Caco-2 (cell line): ENCODE measurements at regions not wholly inside any gene's neighbourhood (a gene's known extent, or its start where the extent isn't known, plus 50 kb on each side); places are given as distances from the start of the nearest gene placed in this dataset.

Experiments
- BruUV-seq: library from RNA; stranded (reverse); fragments of 400-500 nt; replicated peaks from 2 replicates; lab custom pipeline; 2021; lab: Mats Ljungman, UMichigan
- CTCF ChIA-PET: fragments of 300-600 bp; sonication (Branson Sonifier 250); formaldehyde crosslinking; loops from one replicate; lab custom pipeline; 2022; ENCODE audit warnings: antibody characterized with exemption; lab: Charles Lee
- POLR2A ChIA-PET: fragments of 300-600 bp; sonication (Branson Sonifier 250); formaldehyde crosslinking; loops from one replicate; lab custom pipeline; 2022; ENCODE audit warnings: antibody characterized with exemption; lab: Charles Lee
- DNase-seq, 2 experiments: peaks; one replicate each; pipeline versions ENCODE4 v3.0.0 to v3.0.0-alpha.2; 2020 to 2022
- H3K27me3 ChIP-seq: replicated peaks from 2 replicates; pipeline ENCODE4 v1.6.0; 2011; ENCODE audit warnings: low read length; ENCODE audit not compliant: control insufficient read depth, insufficient read depth
- H3K36me3 ChIP-seq: 2 replicates; pipeline ENCODE4 v1.5.1; 2011; ENCODE audit warnings: low read length; ENCODE audit not compliant: control insufficient read depth, insufficient read depth
- H3K4me1 ChIP-seq: fragments of 250-450 bp; sonication (Bioruptor Pico); 2 replicates; pipeline ENCODE4 v1.5.1; 2020; ENCODE audit warnings: mild to moderate bottlenecking
- H3K4me3 ChIP-seq: 2 replicates; pipeline ENCODE4 v1.5.1; 2011; ENCODE audit warnings: low read depth, mild to moderate bottlenecking, control low read depth, low read length
- H3K9me3 ChIP-seq: fragments of 250-450 bp; sonication (Bioruptor Pico); 2 replicates; pipeline ENCODE4 v1.5.1; 2020; ENCODE audit warnings: mild to moderate bottlenecking, moderate library complexity
- H3K27ac Mint-ChIP-seq: one replicate; pipeline ENCODE4 v1.8.0; 2022; ENCODE audit warnings: mixed read lengths; ENCODE audit not compliant: unreplicated experiment
- H3K27me3 Mint-ChIP-seq: one replicate; pipeline ENCODE4 v1.8.0; 2022; ENCODE audit warnings: mixed read lengths; ENCODE audit not compliant: insufficient read depth, unreplicated experiment
- H3K36me3 Mint-ChIP-seq: one replicate; pipeline ENCODE4 v1.8.0; 2022; ENCODE audit warnings: mild to moderate bottlenecking, mixed read lengths; ENCODE audit not compliant: insufficient read depth, unreplicated experiment
- H3K4me1 Mint-ChIP-seq: one replicate; pipeline ENCODE4 v1.8.0; 2022; ENCODE audit warnings: low read depth, mixed read lengths; ENCODE audit not compliant: unreplicated experiment
- H3K4me3 Mint-ChIP-seq: one replicate; pipeline ENCODE4 v1.8.0; 2022; ENCODE audit warnings: mild to moderate bottlenecking, moderate library complexity, mixed read lengths; ENCODE audit not compliant: unreplicated experiment
- H3K9me3 Mint-ChIP-seq: one replicate; pipeline ENCODE4 v1.8.0; 2022; ENCODE audit warnings: mixed read lengths; ENCODE audit not compliant: unreplicated experiment
- CTCF ChIP-seq, 2 experiments: fragments of 200-600 bp in 1 of 2; IDR thresholded peaks; 1 replicate in 1 of 2; 2 replicates in 1 of 2; pipeline versions ENCODE4 v1.5.1 to v1.8.0; 2011 to 2022; ENCODE audit warnings: antibody characterized with exemption in 1 of 2, control low read depth in 1 of 2, inconsistent platforms in 1 of 2, low read depth in 1 of 2, low read length in 1 of 2, mild to moderate bottlenecking in 1 of 2, moderate library complexity in 1 of 2; ENCODE audit not compliant: insufficient read depth in 1 of 2, severe bottlenecking in 1 of 2, unreplicated experiment in 1 of 2
- intact Hi-C: fragments of 100-400 bp; cut with micrococcal nuclease; formaldehyde crosslinking; loops from one replicate; pipeline ENCODE4 v1.10.0; 2022; ENCODE audit not compliant: unreplicated experiment

- TF ChIP-seq CTCF (IDR thresholded peaks at IDR 0.05; ENCODE audit: insufficient read depth in 1 of 2, low read depth in 1 of 2, low read length in 1 of 2, severe bottlenecking in 1 of 2, unreplicated experiment in 1 of 2): no peak
- no peaks in the 10 kb centered on the region for H3K36me3 Mint-ChIP-seq
- no peaks in the 10 kb centered on the region for H3K9me3 ChIP-seq
- intact Hi-C loops: no loop called here
- peaks cover 5% of the 10 kb centered on the region for H3K4me1 Mint-ChIP-seq
- BruUV-seq: no TSS peak
- no peaks in the 10 kb centered on the region for H3K36me3 ChIP-seq
- no peak for DNase-seq
- ChIA-PET POLR2A (no interaction called here), CTCF (no interaction called here)
- H3K9me3 Mint-ChIP-seq: no peaks in the 10 kb centered on the region
- H3K27me3 Mint-ChIP-seq: peaks cover 24% of the 10 kb centered on the region
- H3K4me3 Mint-ChIP-seq: no peak overlapping the region
- H3K27me3 ChIP-seq: no peaks in the 10 kb centered on the region
- no peaks in the 10 kb centered on the region for H3K4me1 ChIP-seq
- no peak overlapping the region for H3K27ac Mint-ChIP-seq
- H3K4me3 ChIP-seq: no peak overlapping the region
Measured at GRCh38 chr7:94266238-94266644, 128.5 kb upstream of the COL1A2 start.

GRCh38 chr7:94270772-94271171, 123.9 kb upstream of the COL1A2 start:
- Histone ChIP-seq H3K4me3 (no peak overlapping the region), H3K4me1 (no peaks in the 10 kb centered on the region), H3K27me3 (peaks cover 2% of the 10 kb centered on the region; the same call in 1 of the 2 replicates), H3K9me3 (no peaks in the 10 kb centered on the region), H3K36me3 (no peaks in the 10 kb centered on the region)
- no peak for DNase-seq
- H3K9me3 Mint-ChIP-seq: no peaks in the 10 kb centered on the region
- H3K36me3 Mint-ChIP-seq: no peaks in the 10 kb centered on the region
- H3K4me1 Mint-ChIP-seq: no peaks in the 10 kb centered on the region
- BruUV-seq: no TSS peak
- CTCF ChIA-PET: no interaction called here
- POLR2A ChIA-PET: no interaction called here
- no peak overlapping the region for H3K27ac Mint-ChIP-seq
- TF ChIP-seq CTCF (IDR thresholded peaks at IDR 0.05; ENCODE audit: insufficient read depth in 1 of 2, low read depth in 1 of 2, low read length in 1 of 2, severe bottlenecking in 1 of 2, unreplicated experiment in 1 of 2): no peak
- intact Hi-C loops: no loop called here
- no peak overlapping the region for H3K4me3 Mint-ChIP-seq
- H3K27me3 Mint-ChIP-seq: peaks cover 13% of the 10 kb centered on the region

DNA sequence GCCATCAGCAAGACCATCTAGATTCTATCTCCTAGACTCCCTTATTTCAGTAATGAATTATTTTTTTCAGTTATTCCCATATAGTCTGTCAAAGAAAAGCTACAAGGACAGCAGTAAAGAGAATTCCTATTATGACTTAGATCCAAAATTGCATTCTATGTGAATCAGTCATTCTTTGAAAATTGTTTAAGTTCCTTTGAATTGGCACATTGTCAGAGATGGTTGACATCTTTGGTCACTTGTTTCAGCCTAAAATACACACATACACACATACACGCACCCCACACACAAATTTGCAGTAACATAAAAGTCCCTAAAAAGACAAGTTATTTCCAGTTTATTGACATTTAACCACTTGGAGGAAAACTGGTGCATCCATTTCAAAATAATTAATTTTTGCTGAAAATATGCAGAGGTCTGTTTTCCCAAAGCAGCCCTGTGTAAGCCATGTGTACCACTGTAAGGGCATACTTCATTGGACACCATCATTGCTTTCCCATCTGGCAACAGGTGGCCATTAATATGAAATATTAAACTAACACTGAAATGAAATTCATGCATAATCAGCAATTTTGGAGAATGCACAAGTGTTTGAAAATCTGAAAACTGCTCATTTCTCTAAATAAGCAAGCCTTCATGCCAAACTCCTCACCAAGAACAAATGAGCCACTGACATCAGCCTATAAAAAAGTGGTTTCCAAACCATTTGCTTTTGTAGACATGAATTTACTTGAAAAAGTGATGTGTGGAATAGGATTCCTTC, 121.7 kb upstream of the COL1A2 start:
- no peaks in the 10 kb centered on the region for H3K4me1 ChIP-seq
- H3K4me3 ChIP-seq: no peak overlapping the region
- H3K9me3 ChIP-seq: no peaks in the 10 kb centered on the region
- POLR2A ChIA-PET: no interaction called here
- H3K27ac Mint-ChIP-seq: no peak overlapping the region
- peaks cover 10% of the 10 kb centered on the region for H3K27me3 Mint-ChIP-seq
- no peaks in the 10 kb centered on the region for H3K9me3 Mint-ChIP-seq
- no peak overlapping the region for H3K4me3 Mint-ChIP-seq
- H3K4me1 Mint-ChIP-seq: no peaks in the 10 kb centered on the region
- no peaks in the 10 kb centered on the region for H3K36me3 Mint-ChIP-seq
- DNase-seq: no peak
- no TSS peak for BruUV-seq
- no peak for TF ChIP-seq CTCF (IDR thresholded peaks at IDR 0.05; ENCODE audit: insufficient read depth in 1 of 2, low read depth in 1 of 2, low read length in 1 of 2, severe bottlenecking in 1 of 2, unreplicated experiment in 1 of 2)
- peaks cover 2% of the 10 kb centered on the region; the same call in 1 of the 2 replicates for H3K27me3 ChIP-seq
- intact Hi-C loops: no loop called here
- no peaks in the 10 kb centered on the region for H3K36me3 ChIP-seq
- CTCF ChIA-PET: no interaction called here
